Cardiac muscle cell (in vitro differentiated cells and primary cell): ENCODE measurements at regions not wholly inside any gene's neighbourhood (a gene's known extent, or its start where the extent isn't known, plus 50 kb on each side); places are given as distances from the start of the nearest gene placed in this dataset.

Experiments
- DNase-seq, 2 donors: peaks; one replicate each; pipeline versions ENCODE4 v3.0.0 to v3.0.0-alpha.2; 2010 to 2017; ENCODE audit warnings: low read depth in 1 of 2, low spot score in 1 of 2
- H3K27ac ChIP-seq: fragments of 200-600 bp; sonication (generic); 2 replicates; pipeline ENCODE4 v1.5.1; 2016
- H3K27me3 ChIP-seq: fragments of 200-600 bp; sonication (generic); 2 replicates; pipeline ENCODE4 v1.6.0; 2016; ENCODE audit warnings: control low read depth
- H3K36me3 ChIP-seq: fragments of 200-600 bp; sonication (generic); 2 replicates; pipeline ENCODE4 v1.5.1; 2016; ENCODE audit warnings: control low read depth
- H3K4me1 ChIP-seq: fragments of 200-600 bp; sonication (generic); 2 replicates; pipeline ENCODE4 v1.8.1; 2017; ENCODE audit warnings: low read depth, mild to moderate bottlenecking, mixed run types
- H3K4me3 ChIP-seq: fragments of 200-600 bp; sonication (generic); 2 replicates; pipeline ENCODE4 v1.5.1; 2016; ENCODE audit warnings: mild to moderate bottlenecking
- H3K9me3 ChIP-seq: fragments of 200-600 bp; sonication (generic); 2 replicates; pipeline ENCODE4 v1.5.1; 2017; ENCODE audit warnings: low read depth, mild to moderate bottlenecking, control low read depth
- CTCF ChIP-seq: IDR thresholded peaks from 2 replicates; pipeline ENCODE4 v1.5.1; 2012; ENCODE audit warnings: low read depth, mild to moderate bottlenecking, low read length

- Histone ChIP-seq H3K27ac (no peak overlapping the region), H3K36me3 (no peaks in the 10 kb centered on the region), H3K4me3 (no peak overlapping the region), H3K4me1 (peaks cover 7% of the 10 kb centered on the region), H3K27me3 (no peaks in the 10 kb centered on the region), H3K9me3 (no peaks in the 10 kb centered on the region)
- no peak for TF ChIP-seq CTCF
- no peak for DNase-seq
Measured at GRCh38 chr2:176542476-176542875, 273.2 kb downstream of the MTX2 start.

GRCh38 chr2:176544557-176544956 is 275.3 kb downstream of the MTX2 start:
- H3K4me3 ChIP-seq: no peak overlapping the region
- DNase-seq: no peak
- H3K36me3 ChIP-seq: no peaks in the 10 kb centered on the region
- no peaks in the 10 kb centered on the region for H3K9me3 ChIP-seq
- H3K27me3 ChIP-seq: no peaks in the 10 kb centered on the region
- no peak for TF ChIP-seq CTCF
- H3K27ac ChIP-seq: no peak overlapping the region
- H3K4me1 ChIP-seq: peaks cover 7% of the 10 kb centered on the region

GRCh38 chr2:176544991-176545956 is 276.0 kb downstream of the MTX2 start:
- Histone ChIP-seq H3K27me3 (peaks cover 4% of the 10 kb centered on the region), H3K36me3 (no peaks in the 10 kb centered on the region), H3K27ac (no peak overlapping the region), H3K9me3 (no peaks in the 10 kb centered on the region), H3K4me1 (peaks cover 7% of the 10 kb centered on the region), H3K4me3 (no peak overlapping the region)
- DNase-seq: peak in 1 of 2 donors; percentile 45
- no peak for TF ChIP-seq CTCF

- no peak overlapping the region for H3K4me3 ChIP-seq
- H3K4me1 ChIP-seq: peaks cover 7% of the 10 kb centered on the region
- no peaks in the 10 kb centered on the region for H3K9me3 ChIP-seq
- H3K27ac ChIP-seq: no peak overlapping the region
- peaks cover 11% of the 10 kb centered on the region for H3K27me3 ChIP-seq
- no peak for TF ChIP-seq CTCF
- peak in 1 of 2 donors; percentile 65 for DNase-seq
- H3K36me3 ChIP-seq: no peaks in the 10 kb centered on the region
Measured at GRCh38 chr2:176546550-176546949, 277.3 kb downstream of the MTX2 start.

- DNase-seq: peak in 1 of 2 donors; percentile 71
- Histone ChIP-seq H3K27me3 (peaks cover 57% of the 10 kb centered on the region), H3K36me3 (no peaks in the 10 kb centered on the region), H3K4me1 (peaks cover 4% of the 10 kb centered on the region), H3K27ac (no peak overlapping the region), H3K4me3 (no peak overlapping the region), H3K9me3 (no peaks in the 10 kb centered on the region)
- TF ChIP-seq CTCF: no peak
Measured at GRCh38 chr2:176552501-176553135, 283.4 kb downstream of the MTX2 start.
